T1000 (cell line): ENCODE measurements at regions not wholly inside any gene's neighbourhood (a gene's known extent, or its start where the extent isn't known, plus 50 kb on each side); places are given as distances from the start of the nearest gene placed in this dataset.
"Not testable (repeated sequence)": the region's sequence is repeated elsewhere in the genome, so short reads cannot be mapped to it uniquely, and the experiment has no call there.

ENCODE experiments used
- DNase-seq: peaks from one replicate; lab custom pipeline; 2025; ENCODE audit warnings: mixed read lengths; lab: John Stamatoyannopoulos, UW

DNA sequence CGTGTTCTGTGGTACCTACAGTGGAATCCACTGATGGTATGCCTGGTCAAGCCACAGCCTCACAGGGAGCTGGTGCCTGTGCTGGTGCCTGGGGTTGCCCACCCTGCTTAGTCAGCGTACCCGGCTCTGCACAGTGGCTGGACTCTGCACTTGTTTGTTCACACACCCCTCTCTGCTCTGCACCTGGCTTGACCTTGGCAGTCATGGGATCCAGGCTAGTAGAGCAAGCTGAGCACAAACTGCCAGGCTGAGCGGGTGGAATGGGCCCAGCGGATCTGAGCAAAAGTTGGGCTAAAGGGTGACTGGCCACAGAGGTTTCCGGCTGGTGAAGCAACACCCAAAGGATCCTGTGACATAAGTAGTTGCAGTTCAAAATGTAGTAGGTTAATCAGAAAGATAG, 163.5 kb downstream of the CDH19 start:
- DNase-seq, result no peak

DNA sequence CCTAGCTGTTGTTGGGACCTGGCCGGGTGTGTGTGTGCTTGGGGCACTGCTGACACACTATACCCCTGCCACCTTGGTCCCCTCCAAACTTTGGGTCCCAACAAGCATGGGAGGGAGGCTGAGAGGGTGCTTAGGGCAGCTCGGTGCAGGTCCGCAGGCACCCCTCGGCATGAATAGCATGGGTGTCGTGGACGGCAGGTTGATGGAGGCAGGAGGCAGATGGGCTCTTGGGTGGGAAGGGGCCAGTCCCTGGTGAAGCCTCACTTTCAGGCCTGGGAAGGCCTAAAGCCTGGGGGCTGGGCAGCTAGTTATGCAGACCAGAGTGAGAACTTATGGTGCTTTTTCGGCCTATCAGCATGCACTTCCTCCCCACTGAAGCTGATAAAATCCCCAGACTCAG, 164.2 kb downstream of the CDH19 start:
- DNase-seq, result no peak

DNA sequence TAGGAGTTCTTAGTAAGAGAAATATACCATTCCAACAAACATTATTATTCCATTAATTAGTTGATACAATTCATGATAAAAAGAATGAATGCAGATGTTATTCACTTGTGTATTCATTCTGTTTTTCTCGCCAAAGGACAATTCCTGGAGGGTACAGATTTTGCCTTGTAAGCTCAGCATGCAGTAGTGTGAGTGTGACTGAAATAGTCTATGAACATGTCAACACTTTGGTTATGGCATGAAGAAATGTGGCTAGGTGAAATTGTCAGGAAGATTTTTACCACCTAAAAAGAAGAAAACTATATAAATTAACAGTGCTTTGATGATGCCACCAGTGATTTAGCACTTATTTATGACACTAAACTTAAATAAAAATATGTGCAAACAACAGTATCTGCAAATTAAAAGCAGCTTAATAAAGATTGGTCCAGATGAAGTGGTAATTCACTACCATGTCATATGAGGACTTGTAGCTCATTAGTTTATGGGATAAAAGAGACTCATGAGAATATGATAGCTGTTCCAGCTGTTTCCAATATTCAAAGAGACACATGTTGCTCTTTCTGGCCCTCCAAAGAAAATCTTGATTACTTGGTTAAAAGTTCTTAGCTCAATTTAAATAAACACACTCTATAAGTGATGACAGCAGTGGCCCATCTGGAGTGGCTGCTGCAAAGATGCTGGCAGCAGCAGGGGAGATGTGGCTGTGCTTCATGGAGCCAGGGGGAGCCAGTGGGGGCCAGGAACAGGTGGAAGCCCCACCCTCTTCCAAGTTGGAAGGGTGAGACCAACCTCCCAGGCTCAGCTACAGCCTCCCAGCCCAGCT, 165.0 kb downstream of the CDH19 start:
- DNase-seq, result no peak

DNA sequence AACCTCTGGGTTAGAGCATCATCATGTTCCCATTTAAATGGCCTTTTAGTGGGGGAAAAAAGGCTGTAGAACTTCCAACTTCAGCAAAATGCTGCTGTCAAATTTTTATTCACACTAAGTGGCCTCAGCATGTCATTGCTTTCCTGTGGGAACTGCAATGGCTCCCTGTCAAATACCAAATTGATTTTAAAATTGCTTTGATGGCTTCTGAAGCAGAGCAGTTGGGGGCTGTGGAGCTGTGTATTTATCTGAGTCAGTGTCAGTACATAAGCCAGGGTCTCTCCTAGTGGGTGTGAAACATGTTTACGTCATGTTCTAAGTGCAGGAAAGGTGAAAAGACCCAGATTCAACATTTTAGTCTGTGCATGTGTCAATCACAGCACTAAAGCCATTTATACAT, 171.3 kb downstream of the CDH19 start:
- no peak for DNase-seq

DNA sequence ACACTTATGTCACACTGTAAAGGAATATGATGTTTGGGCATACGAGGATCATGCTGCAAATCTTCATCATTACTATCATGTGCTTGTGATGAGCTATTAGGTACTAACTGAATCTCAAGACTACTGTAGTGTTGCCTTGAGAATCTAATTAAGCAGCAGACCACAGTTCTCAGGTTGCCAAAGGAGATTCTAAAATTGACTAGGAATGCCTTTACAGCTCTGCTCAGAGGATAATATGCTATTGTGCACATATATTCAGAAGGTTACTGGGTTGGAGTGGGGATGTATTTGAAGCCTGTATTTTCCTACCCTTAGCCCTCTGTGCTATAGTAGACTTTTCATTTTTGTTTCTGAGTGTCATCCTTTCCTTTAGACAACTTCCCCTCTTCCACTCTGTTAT, 175.1 kb downstream of the CDH19 start:
- DNase-seq, result no peak

DNA sequence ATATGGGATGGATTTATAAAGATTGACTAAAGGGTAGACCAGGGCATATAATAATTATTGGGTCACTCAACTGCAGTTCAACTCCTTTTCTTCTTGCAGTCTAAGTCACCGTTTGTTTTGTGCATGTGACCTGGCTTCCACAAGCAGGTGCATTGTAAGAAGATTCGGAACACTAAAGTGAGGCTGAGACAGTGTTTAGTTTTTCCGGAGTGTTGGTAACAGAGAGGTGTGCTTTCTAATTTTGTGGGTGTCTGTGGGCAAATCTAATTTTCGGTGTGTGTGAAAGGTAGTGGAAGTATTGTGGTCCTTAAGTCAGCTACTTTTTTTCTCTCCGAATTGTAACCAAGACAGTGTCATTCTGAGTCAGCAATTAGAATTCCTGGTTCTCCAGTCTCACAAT, 184.5 kb downstream of the CDH19 start:
- DNase-seq, result no peak

DNA sequence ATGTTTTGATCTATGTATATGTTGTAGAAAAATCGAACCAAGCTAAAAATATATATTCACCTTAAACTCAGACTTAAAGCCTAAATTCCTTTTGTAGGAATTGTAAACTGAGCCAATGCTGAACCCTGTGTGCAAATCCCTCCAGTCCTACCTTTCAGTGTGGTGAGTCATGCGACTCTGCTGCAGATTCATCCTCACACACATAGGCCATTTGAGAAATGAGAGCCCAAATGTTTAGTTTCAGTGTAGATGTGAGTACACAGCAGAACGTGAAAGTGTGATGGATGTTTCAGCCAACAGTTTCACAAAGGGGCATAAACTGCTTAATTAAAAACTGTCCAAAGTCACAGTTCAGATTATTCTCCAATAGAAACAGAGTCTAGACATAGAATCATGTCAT, 193.2 kb downstream of the CDH19 start:
- no peak for DNase-seq

DNA sequence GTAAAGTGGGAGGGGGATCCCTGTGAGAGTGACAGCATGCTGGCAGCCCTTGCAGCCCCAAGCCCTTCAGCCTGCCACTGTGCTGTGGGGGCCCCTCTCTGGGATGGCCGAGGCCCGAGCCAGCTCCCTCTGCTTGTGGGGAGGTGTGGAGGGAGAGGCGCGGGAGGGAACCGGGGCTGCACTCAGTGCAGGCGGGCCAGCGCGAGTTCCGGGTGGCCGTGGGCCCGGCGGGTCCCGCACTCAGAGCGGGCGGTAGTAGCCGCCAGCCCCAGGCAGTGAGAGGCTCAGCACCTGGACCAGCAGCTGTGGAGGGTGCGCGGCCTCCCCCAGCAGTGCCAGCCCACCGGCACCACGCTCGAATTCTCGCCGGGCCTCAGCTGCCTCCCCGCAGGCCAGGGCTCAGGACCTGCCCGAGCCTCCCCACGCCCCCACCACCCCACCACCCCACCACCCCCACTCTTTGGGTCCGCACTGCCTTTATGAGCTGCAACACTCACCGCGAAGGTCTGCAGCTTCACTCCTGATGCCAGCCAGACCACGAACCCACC, 208.1 kb downstream of the CDH19 start:
- DNase-seq, result no peak

DNA sequence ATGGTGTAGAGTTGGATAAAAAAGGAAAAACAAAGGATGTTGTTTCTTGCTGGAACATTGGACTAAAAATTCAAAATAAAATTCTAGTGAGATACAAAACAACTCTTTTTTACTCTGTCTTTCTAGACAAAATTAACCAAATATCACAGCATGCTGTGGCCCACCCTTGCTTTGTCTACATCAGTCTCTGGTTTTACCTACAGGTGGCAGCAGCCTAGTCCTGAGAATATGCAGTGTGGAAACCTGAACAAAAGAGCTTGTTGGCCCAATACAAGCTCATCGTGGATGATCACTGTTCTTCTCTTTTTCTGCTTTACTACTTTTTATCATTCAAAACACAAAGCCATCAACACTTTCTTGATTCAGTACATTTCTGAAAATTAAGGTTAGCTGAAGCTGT, 210.4 kb downstream of the CDH19 start:
- DNase-seq, result no peak

DNA sequence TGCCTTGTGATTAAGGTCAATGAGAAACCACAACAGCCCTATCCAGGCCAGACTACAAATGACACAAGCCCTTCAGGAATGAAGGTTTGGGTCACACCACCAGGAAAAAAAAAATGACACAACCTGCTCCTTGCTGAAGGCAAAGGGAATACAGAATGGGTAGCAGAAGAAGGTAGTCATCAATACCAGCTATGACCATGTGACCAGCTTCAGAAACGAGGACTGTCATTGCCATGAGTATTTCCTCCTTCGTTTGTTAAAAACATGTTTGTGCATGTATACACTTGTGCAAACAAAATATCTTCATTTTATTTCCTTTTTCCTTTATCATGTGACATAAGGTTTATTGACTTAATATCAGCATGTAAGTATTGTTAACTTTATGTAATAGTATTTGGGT, 226.6 kb downstream of the CDH19 start:
- no peak for DNase-seq

DNA sequence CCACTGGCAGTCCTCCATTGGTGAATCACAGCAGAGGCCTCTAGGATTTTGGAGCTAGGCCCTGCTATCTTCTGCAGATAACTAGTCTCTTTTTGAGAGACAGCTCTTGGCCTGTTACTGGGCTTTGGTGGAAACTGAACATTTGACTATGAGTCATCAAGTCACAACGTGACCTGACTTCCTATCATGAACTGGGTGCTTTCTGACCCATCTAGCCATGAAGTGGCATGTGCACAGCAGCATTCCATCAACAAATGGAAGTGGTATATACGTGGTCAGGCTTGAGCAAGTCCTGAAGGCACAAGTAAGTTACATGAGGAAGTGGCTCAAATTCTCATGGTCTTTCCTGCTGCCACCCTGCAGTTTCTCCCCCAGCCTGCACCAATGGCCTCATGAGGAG, 228.5 kb downstream of the CDH19 start:
- not testable (repeated sequence) for DNase-seq

DNA sequence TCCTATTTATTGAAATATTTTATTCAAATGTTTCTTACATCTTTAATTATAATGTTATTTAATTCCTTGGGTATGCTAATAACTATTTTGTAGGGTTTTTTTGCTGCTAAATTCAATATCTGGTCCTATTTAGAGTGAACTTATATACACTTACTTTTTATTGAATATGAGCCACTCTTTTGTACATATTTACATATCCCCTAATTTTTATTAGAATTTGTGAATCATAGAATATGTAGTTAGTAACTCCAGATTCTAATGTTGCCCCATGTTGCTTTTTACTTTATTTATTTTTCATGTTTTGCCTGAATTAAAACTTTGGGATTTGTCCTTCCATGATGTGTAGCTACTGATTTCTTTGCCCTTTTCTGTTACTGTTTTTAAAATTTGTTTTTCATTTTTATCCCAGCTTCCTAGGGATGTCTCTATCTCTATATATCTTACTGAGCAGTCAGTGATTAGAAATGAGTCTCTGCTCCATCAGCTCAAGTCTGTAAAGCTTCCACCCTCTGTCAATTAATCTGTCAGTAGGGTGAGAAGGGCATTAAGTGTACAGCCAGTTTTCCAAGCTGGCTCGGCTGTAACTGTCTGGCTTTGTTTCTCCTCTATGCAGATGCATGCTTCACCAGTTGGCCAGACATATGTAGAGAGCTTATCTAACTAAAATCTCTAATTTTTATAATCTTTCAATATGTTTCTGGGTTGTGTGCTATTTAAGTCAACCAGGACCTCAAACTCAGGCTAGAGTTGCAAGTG, 256.9 kb downstream of the CDH19 start:
- DNase-seq, result no peak

DNA sequence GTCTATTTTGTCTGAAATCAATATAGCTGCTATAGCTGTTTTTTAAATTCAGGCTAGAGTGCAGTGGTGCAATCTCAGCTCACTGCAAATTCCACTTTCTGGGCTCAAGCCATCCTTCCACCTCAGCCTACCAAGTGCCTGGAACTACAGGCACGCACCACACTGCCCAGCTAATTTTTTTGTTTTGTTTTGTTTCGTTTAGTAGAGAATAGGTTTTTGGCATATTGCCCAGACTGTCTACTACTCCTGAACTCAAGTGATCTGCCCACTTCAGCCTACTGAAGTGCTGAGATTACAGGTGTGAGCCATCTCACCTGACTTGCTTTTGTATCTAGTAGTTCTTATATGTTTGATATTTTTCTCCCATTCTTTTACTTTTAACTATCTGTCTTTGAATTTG, 259.7 kb downstream of the CDH19 start:
- DNase-seq, result no peak

DNA sequence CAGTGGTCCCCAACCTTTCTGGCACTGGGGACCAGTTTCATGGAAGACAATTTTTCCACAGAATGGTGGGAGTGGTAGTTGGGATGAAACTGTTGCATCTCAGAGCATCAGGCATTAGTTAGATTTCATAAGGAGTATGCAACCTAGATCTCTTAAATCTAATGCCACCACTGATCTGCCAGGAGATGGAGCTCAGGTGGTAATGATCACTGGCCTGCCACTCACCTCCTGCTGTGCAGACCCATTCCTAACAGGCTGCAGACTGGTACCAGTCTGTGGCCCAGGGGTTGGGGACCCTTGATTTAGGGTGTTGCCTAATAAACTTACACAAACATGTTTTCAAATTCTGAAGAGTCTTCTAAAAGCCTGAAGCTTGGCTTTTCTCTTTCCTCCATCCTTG, 261.3 kb downstream of the CDH19 start:
- no peak for DNase-seq

DNA sequence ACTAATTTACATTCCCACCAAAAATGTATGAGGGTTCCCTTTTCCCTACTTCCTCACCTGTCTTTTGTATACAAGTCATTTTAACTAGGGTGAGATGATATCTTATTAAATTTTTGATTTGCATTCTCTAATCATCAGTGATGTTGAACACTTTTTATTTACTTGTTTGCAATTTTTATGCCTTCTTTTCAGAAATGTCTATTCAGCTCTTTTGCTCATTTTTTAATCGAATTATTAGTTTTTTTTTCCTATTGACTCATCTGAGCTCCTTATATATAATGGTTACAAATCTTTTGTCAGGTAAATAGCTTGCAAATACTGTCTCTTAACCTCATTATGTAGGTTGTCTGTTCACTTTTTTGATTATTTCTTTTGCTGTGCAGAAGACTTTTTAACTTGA, 269.4 kb downstream of the CDH19 start:
- no peak for DNase-seq

DNA sequence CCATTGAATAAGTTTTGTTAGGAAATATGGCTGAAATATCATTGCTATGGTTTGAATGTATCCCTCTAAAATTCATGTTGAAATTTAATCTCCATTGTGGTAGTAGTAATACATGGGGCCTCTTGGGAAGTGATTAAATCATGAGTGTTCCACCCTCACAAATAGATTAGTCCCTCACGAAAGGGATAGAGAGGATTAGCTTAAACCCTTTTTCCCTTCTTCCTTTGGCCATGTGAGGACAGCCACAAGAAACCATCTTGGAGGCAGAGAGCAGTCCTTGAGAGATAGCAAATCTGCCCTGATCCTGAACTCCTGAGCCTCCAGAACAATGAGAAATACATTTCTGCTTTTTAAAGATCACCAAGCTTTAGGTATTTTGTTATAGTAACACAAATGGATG, 274.2 kb downstream of the CDH19 start:
- DNase-seq, result no peak

DNA sequence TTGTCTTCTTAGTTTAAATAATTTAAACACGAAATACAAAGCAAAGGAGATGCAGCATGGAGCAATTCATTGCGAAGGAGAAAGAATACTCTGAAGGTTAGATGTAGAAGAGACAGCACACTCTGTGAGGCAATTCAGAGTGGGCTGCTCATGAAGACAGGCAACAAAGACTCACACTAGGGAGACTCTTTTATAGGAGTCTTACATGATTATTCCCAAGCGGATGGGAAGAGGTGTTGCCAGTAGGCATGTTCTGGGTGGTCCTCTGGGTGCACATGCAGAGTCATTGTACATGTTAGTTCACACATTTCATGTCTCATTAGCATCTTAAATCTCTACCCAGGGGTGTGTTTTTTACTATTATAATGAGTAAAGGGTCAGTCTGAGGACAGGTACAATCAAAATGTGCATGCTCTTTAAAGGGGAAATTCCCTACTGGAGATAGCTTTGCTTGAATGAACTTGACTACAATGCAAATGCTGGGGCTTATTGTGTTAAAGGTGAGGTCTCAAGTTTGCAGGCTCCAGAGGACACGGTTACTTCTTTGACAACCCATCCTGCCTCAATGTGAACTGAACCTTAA, 275.5 kb downstream of the CDH19 start:
- no peak for DNase-seq

DNA sequence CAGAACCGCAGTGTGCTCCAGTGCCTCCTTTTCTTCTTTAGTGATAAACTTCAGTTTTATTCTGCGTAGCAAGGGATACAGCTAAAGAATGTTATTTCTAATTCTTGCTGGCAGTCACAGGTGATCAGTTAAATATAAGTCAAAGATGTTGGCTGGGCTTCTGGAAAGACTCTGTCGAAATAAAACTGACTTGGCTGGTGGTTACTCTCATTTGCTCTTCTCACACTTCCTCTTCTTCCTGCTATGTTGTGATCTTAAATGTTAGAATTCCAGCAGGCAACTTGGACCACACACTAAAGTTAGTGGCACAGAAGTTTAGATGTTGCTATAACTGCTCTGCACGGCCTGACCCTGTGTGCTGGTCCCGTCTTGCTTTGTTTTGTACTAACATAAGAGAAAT, 278.6 kb downstream of the CDH19 start:
- no peak for DNase-seq

DNA sequence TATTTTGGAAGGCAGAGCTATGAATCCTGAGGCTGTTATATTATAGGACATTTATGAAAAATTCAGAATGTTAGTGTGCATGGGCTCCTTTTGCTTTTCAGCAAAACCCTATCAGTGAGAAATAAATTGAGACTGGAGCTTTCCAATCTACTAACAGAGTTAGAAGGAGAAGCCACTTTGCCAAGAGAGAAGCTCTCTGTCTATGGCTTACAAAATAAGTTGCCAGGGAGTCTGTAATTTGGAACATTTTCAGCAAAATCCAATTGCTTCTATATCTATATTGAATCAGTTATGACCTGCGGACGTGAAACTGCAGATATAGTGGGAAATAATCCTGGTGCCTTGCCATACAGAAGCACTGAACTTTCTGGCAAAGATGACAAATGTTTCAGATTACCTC, 279.3 kb downstream of the CDH19 start:
- no peak for DNase-seq

DNA sequence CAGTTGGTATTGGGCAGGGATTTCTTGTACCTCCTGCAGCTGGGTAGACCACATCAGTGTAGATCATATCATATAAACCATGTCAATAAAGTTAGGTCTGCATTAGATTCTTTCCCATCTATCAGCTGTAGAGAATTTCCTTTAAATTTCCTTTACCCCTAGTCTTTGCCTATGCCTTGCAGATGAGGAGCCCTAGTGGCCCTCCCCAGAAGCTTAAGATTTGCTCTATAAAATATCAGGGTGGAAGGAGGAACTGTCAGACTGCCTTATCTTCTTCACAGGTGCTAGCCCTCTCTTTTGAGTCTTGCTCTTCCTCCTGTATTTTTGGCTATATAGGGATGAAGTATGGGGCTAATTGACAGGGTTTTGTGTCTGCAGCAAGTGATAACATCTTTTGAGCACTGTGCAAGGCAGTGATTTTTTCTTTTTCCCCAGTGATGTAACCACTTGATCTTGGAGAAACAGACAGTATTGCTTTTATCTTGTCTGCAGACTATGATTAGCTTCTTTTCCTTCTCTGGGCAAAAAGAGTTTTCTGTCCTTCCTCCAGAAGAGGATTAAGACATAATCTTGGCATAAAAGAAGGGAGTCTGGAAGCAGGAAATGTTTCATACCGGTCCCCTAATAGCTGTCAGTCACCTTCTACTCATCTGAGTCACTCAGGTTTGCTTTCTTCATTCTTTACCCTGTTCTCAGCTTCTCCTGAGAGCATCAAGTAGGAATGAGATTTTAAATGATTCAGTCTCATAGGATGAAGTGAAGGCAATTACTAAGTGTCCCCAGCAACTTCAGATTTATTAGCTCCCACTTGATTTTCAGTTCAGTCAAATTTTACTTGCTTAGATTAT, 286.4 kb downstream of the CDH19 start:
- no peak for DNase-seq

DNA sequence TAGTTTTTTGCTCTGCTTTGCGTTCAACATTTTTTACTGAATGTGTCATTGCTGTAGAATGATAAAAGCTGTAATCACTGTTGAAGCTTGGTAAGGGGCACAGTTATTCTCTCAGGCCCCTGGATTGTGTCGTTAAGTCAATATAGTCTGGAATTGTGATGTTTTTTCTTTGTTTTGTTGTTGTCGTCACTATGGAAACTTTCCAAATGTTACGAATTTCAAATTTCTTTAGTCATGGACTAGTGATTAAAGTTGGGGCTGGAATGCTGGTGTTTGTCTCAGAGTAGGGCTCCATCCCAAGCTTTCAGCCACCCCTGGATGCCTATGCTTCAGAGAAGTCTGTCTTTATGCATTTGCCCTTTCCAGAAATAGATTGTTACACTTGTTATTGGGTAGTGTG, 287.2 kb downstream of the CDH19 start:
- no peak for DNase-seq

DNA sequence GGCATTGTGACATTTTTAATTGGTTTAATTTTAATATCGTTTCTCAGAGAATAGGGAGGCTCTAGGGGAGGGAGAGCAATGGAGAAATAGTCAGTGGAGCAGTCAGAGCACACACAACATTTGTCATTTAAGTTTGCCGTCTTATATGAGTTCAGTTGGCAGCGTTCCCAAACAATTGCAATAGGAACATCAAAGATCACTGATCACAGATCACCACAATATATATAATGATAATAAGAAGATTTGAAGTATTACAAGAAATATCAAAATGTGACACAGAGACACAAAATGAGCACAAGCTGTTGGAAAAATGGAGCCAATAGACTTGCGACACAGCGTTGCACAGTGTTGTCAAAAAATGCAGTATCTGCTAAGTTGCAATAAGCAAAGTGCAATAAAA, 303.7 kb downstream of the CDH19 start:
- no peak for DNase-seq
